ENCODE measurements at regions not wholly inside any gene's neighbourhood (a gene's known extent, or its start where the extent isn't known, plus 50 kb on each side); places are given as distances from the start of the nearest gene placed in this dataset.

GRCh38 chr1:102099916-102100315, 103.2 kb upstream of the OLFM3 start:
- TF ChIP-seq, protein P1, sequence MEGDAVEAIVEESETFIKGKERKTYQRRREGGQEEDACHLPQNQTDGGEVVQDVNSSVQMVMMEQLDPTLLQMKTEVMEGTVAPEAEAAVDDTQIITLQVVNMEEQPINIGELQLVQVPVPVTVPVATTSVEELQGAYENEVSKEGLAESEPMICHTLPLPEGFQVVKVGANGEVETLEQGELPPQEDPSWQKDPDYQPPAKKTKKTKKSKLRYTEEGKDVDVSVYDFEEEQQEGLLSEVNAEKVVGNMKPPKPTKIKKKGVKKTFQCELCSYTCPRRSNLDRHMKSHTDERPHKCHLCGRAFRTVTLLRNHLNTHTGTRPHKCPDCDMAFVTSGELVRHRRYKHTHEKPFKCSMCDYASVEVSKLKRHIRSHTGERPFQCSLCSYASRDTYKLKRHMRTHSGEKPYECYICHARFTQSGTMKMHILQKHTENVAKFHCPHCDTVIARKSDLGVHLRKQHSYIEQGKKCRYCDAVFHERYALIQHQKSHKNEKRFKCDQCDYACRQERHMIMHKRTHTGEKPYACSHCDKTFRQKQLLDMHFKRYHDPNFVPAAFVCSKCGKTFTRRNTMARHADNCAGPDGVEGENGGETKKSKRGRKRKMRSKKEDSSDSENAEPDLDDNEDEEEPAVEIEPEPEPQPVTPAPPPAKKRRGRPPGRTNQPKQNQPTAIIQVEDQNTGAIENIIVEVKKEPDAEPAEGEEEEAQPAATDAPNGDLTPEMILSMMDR (IDR thresholded peaks at IDR 0.05; ENCODE audit: low read depth, low read length, poor library complexity, severe bottlenecking): no peak
- no peak for TF ChIP-seq EZH2phosphoT487 (IDR thresholded peaks at IDR 0.05; ENCODE audit: borderline replicate concordance, low read length)

All from DOHH2 (cell line).